Stimulated activated CD8-positive, alpha-beta memory T cell treated with anti-CD3 and anti-CD28 coated beads, Interleukin-2, amount 100 ng/mL, for 1 hour (primary cell): ENCODE measurements at regions not wholly inside any gene's neighbourhood (a gene's known extent, or its start where the extent isn't known, plus 50 kb on each side); places are given as distances from the start of the nearest gene placed in this dataset.
"Not testable (repeated sequence)": the region's sequence is repeated elsewhere in the genome, so short reads cannot be mapped to it uniquely, and the experiment has no call there.

Experiments used
- DNase-seq, 2 donors: peaks; one replicate each; pipeline ENCODE4 v3.0.0-alpha.2; 2020; ENCODE audit warnings: low read depth in 2 of 2

- DNase-seq = no peak
These were observed 50.6 kb upstream of the FER start for GRCh38 chr5:108696951-108697715.

- DNase-seq = no peak
These were observed 51.3 kb upstream of the FER start for GRCh38 chr5:108696407-108696806.

- no peak for DNase-seq
These were observed 59.2 kb upstream of the FER start for GRCh38 chr5:108688485-108688884.

- no peak for DNase-seq
These were observed 60.0 kb upstream of the FER start for GRCh38 chr5:108687595-108688200.

GRCh38 chr5:108686676-108687075 is 61.0 kb upstream of the FER start:
- no peak for DNase-seq

- not testable (repeated sequence) for DNase-seq
These were observed 62.1 kb upstream of the FER start for GRCh38 chr5:108685448-108686216.

- no peak for DNase-seq
These were observed 66.4 kb upstream of the FER start for GRCh38 chr5:108681079-108681921.

GRCh38 chr5:108678091-108678490 is 69.6 kb upstream of the FER start:
- no peak for DNase-seq

GRCh38 chr5:108675736-108676135 is 72.0 kb upstream of the FER start:
- no peak for DNase-seq

- no peak for DNase-seq
These were observed 75.1 kb upstream of the FER start for GRCh38 chr5:108672639-108673038.

GRCh38 chr5:108670591-108671289 is 77.0 kb upstream of the FER start:
- no peak for DNase-seq

GRCh38 chr5:108669462-108669861 is 78.2 kb upstream of the FER start:
- no peak for DNase-seq

GRCh38 chr5:108661590-108662219 is 86.0 kb upstream of the FER start:
- no peak for DNase-seq

GRCh38 chr5:108661024-108661423 is 86.7 kb upstream of the FER start:
- no peak for DNase-seq

- DNase-seq = no peak
These were observed 87.4 kb upstream of the FER start for GRCh38 chr5:108660291-108660690.

GRCh38 chr5:108659531-108659930 is 88.2 kb upstream of the FER start:
- no peak for DNase-seq

- DNase-seq = no peak
These were observed 91.8 kb upstream of the FER start for GRCh38 chr5:108655750-108656450.

GRCh38 chr5:108654051-108654450 is 93.6 kb upstream of the FER start:
- DNase-seq = no peak

- DNase-seq = no peak
These were observed 94.5 kb upstream of the FER start for GRCh38 chr5:108653201-108653600.

- no peak for DNase-seq
These were observed 96.7 kb upstream of the FER start for GRCh38 chr5:108650997-108651396.
